HepG2 (cell line): ENCODE measurements at regions not wholly inside any gene's neighbourhood (a gene's known extent, or its start where the extent isn't known, plus 50 kb on each side); places are given as distances from the start of the nearest gene placed in this dataset.

ENCODE experiments used
- ZBTB20 ChIP-seq: sonication (generic); formaldehyde crosslinking; IDR thresholded peaks from 2 replicates; pipeline ENCODE4 v1.8.1; 2023; ENCODE audit warnings: missing genetic modification reagents, low read depth, mild to moderate bottlenecking, borderline replicate concordance
- TF ChIP-seq, protein P1 (sequence below): sonication (generic); formaldehyde crosslinking; IDR thresholded peaks from 2 replicates; pipeline ENCODE4 v1.4.0; 2020; ENCODE audit warnings: low read depth, missing genetic modification reagents
- TF ChIP-seq, protein P2 (sequence below): sonication (generic); formaldehyde crosslinking; IDR thresholded peaks from 2 replicates; pipeline ENCODE4 v1.4.0; 2020; ENCODE audit warnings: missing genetic modification reagents, mild to moderate bottlenecking, borderline replicate concordance
- TF ChIP-seq, protein P3 (sequence below): IDR thresholded peaks from 2 replicates; pipeline ENCODE4 v1.6.1; 2012; ENCODE audit warnings: low read depth, low read length, improper control_type of control experiment
- TF ChIP-seq, protein P4 (sequence below): sonication (generic); formaldehyde crosslinking; IDR thresholded peaks from 2 replicates; pipeline ENCODE4 v1.5.0; 2020; ENCODE audit warnings: mild to moderate bottlenecking, missing genetic modification reagents, moderate library complexity
- TF ChIP-seq, protein P5 (sequence below): sonication (generic); formaldehyde crosslinking; IDR thresholded peaks from 2 replicates; pipeline ENCODE4 v1.4.0; 2020; ENCODE audit warnings: missing genetic modification reagents
- TF ChIP-seq, protein P6 (sequence below): sonication (generic); formaldehyde crosslinking; IDR thresholded peaks from 2 replicates; pipeline ENCODE4 v1.4.0; 2020; ENCODE audit warnings: mild to moderate bottlenecking, missing genetic modification reagents

DNA sequence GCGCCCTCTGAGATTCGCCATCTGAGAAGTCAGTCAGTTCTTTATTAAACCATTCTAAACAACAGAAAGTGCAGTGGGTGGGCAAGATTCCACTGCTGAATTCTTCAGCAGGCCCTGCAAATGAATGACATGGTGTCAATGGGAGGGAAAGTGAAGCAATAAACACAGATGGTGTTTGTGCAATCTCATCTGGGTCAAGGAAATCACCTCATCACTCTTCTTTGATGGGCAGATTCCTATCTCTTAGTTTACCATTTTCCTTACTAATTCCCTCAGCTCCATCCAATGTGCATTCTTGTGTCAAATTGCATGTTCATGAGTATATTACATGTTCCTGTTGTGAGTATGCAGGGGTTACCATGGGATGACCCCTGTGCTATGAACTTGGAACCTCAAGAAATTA is 100.7 kb upstream of the CYP1B1 start:
- TF ChIP-seq, protein P1, sequence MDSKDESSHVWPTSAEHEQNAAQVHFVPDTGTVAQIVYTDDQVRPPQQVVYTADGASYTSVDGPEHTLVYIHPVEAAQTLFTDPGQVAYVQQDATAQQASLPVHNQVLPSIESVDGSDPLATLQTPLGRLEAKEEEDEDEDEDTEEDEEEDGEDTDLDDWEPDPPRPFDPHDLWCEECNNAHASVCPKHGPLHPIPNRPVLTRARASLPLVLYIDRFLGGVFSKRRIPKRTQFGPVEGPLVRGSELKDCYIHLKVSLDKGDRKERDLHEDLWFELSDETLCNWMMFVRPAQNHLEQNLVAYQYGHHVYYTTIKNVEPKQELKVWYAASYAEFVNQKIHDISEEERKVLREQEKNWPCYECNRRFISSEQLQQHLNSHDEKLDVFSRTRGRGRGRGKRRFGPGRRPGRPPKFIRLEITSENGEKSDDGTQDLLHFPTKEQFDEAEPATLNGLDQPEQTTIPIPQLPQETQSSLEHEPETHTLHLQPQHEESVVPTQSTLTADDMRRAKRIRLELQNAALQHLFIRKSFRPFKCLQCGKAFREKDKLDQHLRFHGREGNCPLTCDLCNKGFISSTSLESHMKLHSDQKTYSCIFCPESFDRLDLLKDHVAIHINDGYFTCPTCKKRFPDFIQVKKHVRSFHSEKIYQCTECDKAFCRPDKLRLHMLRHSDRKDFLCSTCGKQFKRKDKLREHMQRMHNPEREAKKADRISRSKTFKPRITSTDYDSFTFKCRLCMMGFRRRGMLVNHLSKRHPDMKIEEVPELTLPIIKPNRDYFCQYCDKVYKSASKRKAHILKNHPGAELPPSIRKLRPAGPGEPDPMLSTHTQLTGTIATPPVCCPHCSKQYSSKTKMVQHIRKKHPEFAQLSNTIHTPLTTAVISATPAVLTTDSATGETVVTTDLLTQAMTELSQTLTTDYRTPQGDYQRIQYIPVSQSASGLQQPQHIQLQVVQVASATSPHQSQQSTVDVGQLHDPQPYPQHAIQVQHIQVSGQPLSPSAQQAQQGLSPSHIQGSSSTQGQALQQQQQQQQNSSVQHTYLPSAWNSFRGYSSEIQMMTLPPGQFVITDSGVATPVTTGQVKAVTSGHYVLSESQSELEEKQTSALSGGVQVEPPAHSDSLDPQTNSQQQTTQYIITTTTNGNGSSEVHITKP, result no peak
- TF ChIP-seq, protein P2, sequence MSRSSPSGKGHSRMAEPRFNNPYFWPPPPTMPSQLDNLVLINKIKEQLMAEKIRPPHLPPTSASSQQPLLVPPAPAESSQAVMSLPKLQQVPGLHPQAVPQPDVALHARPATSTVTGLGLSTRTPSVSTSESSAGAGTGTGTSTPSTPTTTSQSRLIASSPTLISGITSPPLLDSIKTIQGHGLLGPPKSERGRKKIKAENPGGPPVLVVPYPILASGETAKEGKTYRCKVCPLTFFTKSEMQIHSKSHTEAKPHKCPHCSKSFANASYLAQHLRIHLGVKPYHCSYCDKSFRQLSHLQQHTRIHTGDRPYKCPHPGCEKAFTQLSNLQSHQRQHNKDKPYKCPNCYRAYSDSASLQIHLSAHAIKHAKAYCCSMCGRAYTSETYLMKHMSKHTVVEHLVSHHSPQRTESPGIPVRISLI (CRISPR knock-in tag), result no peak
- TF ChIP-seq, protein P3, sequence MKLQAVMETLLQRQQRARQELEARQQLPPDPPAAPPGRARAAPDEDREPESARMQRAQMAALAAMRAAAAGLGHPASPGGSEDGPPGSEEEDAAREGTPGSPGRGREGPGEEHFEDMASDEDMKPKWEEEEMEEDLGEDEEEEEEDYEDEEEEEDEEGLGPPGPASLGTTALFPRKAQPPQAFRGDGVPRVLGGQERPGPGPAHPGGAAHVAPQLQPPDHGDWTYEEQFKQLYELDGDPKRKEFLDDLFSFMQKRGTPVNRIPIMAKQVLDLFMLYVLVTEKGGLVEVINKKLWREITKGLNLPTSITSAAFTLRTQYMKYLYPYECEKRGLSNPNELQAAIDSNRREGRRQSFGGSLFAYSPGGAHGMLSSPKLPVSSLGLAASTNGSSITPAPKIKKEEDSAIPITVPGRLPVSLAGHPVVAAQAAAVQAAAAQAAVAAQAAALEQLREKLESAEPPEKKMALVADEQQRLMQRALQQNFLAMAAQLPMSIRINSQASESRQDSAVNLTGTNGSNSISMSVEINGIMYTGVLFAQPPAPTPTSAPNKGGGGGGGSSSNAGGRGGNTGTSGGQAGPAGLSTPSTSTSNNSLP, result no peak
- TF ChIP-seq, protein P4, sequence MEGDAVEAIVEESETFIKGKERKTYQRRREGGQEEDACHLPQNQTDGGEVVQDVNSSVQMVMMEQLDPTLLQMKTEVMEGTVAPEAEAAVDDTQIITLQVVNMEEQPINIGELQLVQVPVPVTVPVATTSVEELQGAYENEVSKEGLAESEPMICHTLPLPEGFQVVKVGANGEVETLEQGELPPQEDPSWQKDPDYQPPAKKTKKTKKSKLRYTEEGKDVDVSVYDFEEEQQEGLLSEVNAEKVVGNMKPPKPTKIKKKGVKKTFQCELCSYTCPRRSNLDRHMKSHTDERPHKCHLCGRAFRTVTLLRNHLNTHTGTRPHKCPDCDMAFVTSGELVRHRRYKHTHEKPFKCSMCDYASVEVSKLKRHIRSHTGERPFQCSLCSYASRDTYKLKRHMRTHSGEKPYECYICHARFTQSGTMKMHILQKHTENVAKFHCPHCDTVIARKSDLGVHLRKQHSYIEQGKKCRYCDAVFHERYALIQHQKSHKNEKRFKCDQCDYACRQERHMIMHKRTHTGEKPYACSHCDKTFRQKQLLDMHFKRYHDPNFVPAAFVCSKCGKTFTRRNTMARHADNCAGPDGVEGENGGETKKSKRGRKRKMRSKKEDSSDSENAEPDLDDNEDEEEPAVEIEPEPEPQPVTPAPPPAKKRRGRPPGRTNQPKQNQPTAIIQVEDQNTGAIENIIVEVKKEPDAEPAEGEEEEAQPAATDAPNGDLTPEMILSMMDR, result no peak
- TF ChIP-seq, protein P5, sequence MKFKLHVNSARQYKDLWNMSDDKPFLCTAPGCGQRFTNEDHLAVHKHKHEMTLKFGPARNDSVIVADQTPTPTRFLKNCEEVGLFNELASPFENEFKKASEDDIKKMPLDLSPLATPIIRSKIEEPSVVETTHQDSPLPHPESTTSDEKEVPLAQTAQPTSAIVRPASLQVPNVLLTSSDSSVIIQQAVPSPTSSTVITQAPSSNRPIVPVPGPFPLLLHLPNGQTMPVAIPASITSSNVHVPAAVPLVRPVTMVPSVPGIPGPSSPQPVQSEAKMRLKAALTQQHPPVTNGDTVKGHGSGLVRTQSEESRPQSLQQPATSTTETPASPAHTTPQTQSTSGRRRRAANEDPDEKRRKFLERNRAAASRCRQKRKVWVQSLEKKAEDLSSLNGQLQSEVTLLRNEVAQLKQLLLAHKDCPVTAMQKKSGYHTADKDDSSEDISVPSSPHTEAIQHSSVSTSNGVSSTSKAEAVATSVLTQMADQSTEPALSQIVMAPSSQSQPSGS (CRISPR knock-in tag), result no peak
- no peak for TF ChIP-seq ZBTB20 (CRISPR knock-in tag)
- TF ChIP-seq, protein P6, sequence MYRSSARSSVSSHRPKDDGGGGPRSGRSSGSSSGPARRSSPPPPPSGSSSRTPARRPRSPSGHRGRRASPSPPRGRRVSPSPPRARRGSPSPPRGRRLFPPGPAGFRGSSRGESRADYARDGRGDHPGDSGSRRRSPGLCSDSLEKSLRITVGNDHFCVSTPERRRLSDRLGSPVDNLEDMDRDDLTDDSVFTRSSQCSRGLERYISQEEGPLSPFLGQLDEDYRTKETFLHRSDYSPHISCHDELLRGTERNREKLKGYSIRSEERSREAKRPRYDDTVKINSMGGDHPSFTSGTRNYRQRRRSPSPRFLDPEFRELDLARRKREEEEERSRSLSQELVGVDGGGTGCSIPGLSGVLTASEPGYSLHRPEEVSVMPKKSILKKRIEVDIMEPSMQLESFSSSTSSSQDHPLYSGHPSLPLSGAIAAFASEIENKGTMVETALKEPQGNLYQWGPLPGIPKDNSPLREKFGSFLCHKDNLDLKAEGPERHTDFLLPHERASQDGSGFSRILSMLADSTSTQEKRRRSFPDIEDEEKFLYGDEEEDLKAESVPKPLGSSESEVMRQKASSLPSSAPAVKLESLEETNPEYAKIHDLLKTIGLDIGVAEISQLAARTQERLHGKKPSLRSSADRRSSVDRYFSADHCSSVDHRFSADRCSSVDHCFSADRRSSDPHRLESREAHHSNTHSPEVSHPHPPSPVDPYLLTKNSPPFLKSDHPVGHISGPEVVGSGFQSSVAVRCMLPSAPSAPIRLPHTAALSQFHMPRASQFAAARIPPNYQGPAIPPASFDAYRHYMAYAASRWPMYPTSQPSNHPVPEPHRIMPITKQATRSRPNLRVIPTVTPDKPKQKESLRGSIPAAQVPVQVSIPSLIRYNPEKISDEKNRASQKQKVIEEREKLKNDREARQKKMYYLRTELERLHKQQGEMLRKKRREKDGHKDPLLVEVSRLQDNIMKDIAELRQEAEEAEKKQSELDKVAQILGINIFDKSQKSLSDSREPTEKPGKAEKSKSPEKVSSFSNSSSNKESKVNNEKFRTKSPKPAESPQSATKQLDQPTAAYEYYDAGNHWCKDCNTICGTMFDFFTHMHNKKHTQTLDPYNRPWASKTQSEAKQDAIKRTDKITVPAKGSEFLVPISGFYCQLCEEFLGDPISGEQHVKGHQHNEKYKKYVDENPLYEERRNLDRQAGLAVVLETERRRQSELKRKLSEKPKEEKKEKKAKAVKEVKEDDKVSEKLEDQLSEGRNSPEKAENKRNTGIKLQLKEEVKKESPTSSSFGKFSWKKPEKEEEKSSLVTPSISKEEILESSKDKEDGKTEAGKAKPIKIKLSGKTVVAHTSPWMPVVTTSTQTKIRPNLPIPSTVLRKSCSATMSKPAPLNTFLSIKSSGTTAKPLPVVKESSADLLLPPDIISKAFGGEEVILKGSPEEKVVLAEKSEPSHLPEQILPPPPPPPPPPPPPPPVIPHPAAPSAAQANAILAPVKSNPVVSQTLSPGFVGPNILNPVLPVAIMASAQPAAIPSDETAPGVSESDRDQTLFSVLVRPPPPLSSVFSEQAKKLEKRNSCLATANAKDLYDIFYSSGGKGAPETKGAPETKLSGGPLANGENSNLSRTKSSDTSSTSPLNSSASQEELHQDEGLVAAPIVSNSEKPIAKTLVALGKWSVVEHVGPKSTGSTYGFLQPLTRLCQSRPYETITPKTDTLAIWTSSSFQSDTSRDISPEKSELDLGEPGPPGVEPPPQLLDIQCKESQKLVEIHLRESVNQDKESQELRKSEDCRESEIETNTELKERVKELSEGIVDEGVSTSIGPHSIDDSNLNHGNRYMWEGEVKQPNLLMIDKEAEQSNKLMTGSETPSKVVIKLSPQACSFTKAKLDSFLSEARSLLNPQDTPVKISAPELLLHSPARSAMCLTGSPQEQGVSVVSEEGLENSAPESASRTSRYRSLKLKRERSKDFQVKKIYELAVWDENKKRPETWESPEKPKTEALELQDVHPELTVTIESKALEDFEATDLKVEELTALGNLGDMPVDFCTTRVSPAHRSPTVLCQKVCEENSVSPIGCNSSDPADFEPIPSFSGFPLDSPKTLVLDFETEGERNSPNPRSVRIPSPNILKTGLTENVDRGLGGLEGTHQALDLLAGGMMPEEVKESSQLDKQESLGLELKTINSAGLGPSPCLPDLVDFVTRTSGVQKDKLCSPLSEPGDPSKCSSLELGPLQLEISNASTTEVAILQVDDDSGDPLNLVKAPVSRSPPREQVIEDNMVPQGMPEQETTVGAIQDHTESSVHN (CRISPR knock-in tag), result no peak
